ENCODE measurements at regions not wholly inside any gene's neighbourhood (a gene's known extent, or its start where the extent isn't known, plus 50 kb on each side); places are given as distances from the start of the nearest gene placed in this dataset.
"Not testable (repeated sequence)": the region's sequence is repeated elsewhere in the genome, so short reads cannot be mapped to it uniquely, and the experiment has no call there.

DNA sequence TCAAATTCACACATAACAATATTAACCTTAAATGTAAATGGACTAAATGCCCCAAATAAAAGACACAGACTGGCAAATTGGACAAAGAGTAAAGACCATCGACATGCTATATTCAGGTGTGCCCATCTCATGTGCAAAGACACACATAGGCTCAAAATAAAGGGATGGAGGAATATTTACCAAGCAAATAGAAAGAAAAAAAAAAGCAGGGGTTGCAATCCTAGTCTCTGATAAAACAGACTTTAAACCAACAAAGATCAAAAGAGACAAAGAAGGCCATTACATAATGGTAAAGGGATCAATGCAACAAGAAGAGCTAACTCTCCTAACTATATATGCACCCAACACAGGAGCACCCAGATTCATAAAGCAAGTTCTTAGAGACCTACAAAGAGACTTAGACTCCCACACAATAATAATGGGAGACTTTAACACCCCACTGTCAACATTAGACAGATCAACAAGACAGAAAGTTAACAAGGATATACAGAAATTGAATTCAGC, 189.4 kb upstream of the CENPE start (continued):
- TF ChIP-seq FOXA1, SOX6 (IDR thresholded peaks at IDR 0.05): not testable (repeated sequence)
- TF ChIP-seq FOXA1 (CRISPR knock-in tag; IDR thresholded peaks at IDR 0.05) (peak; percentile 24; the same call in 1 of the 2 replicates), RARA (CRISPR knock-in tag; IDR thresholded peaks at IDR 0.05) (0 out of 2 replicates have a peak, but pooled peaks have one; percentile 7), ZNF503 (CRISPR knock-in tag; IDR thresholded peaks at IDR 0.05) (peak; percentile 37; the same call in 1 of the 2 replicates), HNF4A (CRISPR knock-in tag; IDR thresholded peaks at IDR 0.05) (0 out of 2 replicates have a peak, but pooled peaks have one; percentile 11), CEBPG (CRISPR knock-in tag; IDR thresholded peaks at IDR 0.05) (0 out of 2 replicates have a peak, but pooled peaks have one; percentile 23), TCF7 (IDR thresholded peaks at IDR 0.05; ENCODE audit: low read depth) (peak; percentile 67), SOX6 (CRISPR knock-in tag; IDR thresholded peaks at IDR 0.05) (peak; percentile 73; the same call in 1 of the 2 replicates), ZNF362 (CRISPR knock-in tag; IDR thresholded peaks at IDR 0.05; ENCODE audit: borderline replicate concordance) (peak; percentile 87)
- TF ChIP-seq, protein P1, sequence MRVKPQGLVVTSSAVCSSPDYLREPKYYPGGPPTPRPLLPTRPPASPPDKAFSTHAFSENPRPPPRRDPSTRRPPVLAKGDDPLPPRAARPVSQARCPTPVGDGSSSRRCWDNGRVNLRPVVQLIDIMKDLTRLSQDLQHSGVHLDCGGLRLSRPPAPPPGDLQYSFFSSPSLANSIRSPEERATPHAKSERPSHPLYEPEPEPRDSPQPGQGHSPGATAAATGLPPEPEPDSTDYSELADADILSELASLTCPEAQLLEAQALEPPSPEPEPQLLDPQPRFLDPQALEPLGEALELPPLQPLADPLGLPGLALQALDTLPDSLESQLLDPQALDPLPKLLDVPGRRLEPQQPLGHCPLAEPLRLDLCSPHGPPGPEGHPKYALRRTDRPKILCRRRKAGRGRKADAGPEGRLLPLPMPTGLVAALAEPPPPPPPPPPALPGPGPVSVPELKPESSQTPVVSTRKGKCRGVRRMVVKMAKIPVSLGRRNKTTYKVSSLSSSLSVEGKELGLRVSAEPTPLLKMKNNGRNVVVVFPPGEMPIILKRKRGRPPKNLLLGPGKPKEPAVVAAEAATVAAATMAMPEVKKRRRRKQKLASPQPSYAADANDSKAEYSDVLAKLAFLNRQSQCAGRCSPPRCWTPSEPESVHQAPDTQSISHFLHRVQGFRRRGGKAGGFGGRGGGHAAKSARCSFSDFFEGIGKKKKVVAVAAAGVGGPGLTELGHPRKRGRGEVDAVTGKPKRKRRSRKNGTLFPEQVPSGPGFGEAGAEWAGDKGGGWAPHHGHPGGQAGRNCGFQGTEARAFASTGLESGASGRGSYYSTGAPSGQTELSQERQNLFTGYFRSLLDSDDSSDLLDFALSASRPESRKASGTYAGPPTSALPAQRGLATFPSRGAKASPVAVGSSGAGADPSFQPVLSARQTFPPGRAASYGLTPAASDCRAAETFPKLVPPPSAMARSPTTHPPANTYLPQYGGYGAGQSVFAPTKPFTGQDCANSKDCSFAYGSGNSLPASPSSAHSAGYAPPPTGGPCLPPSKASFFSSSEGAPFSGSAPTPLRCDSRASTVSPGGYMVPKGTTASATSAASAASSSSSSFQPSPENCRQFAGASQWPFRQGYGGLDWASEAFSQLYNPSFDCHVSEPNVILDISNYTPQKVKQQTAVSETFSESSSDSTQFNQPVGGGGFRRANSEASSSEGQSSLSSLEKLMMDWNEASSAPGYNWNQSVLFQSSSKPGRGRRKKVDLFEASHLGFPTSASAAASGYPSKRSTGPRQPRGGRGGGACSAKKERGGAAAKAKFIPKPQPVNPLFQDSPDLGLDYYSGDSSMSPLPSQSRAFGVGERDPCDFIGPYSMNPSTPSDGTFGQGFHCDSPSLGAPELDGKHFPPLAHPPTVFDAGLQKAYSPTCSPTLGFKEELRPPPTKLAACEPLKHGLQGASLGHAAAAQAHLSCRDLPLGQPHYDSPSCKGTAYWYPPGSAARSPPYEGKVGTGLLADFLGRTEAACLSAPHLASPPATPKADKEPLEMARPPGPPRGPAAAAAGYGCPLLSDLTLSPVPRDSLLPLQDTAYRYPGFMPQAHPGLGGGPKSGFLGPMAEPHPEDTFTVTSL (CRISPR knock-in tag; IDR thresholded peaks at IDR 0.05; ENCODE audit: borderline replicate concordance): peak; percentile 17; the same call in 1 of the 2 replicates
- TF ChIP-seq, protein P2, sequence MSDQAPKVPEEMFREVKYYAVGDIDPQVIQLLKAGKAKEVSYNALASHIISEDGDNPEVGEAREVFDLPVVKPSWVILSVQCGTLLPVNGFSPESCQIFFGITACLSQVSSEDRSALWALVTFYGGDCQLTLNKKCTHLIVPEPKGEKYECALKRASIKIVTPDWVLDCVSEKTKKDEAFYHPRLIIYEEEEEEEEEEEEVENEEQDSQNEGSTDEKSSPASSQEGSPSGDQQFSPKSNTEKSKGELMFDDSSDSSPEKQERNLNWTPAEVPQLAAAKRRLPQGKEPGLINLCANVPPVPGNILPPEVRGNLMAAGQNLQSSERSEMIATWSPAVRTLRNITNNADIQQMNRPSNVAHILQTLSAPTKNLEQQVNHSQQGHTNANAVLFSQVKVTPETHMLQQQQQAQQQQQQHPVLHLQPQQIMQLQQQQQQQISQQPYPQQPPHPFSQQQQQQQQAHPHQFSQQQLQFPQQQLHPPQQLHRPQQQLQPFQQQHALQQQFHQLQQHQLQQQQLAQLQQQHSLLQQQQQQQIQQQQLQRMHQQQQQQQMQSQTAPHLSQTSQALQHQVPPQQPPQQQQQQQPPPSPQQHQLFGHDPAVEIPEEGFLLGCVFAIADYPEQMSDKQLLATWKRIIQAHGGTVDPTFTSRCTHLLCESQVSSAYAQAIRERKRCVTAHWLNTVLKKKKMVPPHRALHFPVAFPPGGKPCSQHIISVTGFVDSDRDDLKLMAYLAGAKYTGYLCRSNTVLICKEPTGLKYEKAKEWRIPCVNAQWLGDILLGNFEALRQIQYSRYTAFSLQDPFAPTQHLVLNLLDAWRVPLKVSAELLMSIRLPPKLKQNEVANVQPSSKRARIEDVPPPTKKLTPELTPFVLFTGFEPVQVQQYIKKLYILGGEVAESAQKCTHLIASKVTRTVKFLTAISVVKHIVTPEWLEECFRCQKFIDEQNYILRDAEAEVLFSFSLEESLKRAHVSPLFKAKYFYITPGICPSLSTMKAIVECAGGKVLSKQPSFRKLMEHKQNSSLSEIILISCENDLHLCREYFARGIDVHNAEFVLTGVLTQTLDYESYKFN (CRISPR knock-in tag; conservative IDR thresholded peaks at IDR 0.05): peak; percentile 47; the same call in 1 of the 2 replicates

DNA sequence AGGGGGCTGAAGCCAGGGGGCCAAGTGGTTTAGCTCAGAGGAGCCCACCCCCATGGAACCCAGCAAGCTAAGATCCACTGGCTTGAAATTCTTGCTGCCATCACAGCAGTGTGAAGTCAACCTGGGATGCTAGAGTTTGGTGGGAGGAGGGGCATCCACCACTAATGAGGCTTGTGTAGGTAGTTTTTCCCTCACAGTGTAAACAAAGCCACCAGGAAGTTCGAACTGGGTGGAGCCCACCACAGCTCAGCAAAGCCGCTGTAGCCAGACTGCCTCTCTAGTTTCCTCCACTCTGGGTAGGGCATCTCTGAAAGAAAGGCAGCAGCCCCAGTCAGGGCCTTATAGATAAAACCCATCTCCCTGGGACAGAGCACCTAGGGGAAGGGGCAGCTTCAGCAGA, 187.4 kb upstream of the CENPE start:
- H3K9me3 ChIP-seq (ENCODE audit: low read length); CTCF ChIA-PET (ENCODE audit: low intra/inter-chr PET ratio, low total read pairs); BruUV-seq (replicated peaks); H3K4me3 ChIP-seq (replicated peaks in 1 of 3; ENCODE audit: insufficient read depth in 1 of 3, low read depth in 2 of 3, low read length in 3 of 3); H4K20me1 ChIP-seq (ENCODE audit: insufficient read depth, low read length); H3K4me2 ChIP-seq (ENCODE audit: low read depth, low read length); POLR2A ChIA-PET; H3K36me3 ChIP-seq (replicated peaks in 1 of 2; ENCODE audit: control insufficient read depth in 1 of 2, insufficient read depth in 2 of 2, low read length in 2 of 2); H3K4me1 ChIP-seq (ENCODE audit: insufficient read depth, low read length); H2AFZ ChIP-seq (ENCODE audit: low read length); ATAC-seq; DNase-seq (ENCODE audit: low spot score); FAIRE-seq; H3K79me2 ChIP-seq (ENCODE audit: insufficient read depth, low read length); in situ Hi-C loops (cut with HindIII; ENCODE audit: extremely low pct_ligation_motif_present, low pct_unique_long_range_greater_than_20kb); H3K27ac ChIP-seq (ENCODE audit: extremely low read length, insufficient read depth, low read length); H3K27me3 ChIP-seq (ENCODE audit: control insufficient read depth in 1 of 2, insufficient read depth in 2 of 2, low read length in 2 of 2); intact Hi-C loops (cut with micrococcal nuclease; ENCODE audit: unreplicated experiment); H3K9ac ChIP-seq (ENCODE audit: insufficient read depth, low read depth, low read length): not testable (repeated sequence)
- 10% methylated on average over 2 of the region's 2 CpGs for WGBS (ENCODE audit: low lambda C conversion rate)

All from HepG2 (cell line).